ENCODE measurements at regions not wholly inside any gene's neighbourhood (a gene's known extent, or its start where the extent isn't known, plus 50 kb on each side); places are given as distances from the start of the nearest gene placed in this dataset.

- TF ChIP-seq, protein P1, sequence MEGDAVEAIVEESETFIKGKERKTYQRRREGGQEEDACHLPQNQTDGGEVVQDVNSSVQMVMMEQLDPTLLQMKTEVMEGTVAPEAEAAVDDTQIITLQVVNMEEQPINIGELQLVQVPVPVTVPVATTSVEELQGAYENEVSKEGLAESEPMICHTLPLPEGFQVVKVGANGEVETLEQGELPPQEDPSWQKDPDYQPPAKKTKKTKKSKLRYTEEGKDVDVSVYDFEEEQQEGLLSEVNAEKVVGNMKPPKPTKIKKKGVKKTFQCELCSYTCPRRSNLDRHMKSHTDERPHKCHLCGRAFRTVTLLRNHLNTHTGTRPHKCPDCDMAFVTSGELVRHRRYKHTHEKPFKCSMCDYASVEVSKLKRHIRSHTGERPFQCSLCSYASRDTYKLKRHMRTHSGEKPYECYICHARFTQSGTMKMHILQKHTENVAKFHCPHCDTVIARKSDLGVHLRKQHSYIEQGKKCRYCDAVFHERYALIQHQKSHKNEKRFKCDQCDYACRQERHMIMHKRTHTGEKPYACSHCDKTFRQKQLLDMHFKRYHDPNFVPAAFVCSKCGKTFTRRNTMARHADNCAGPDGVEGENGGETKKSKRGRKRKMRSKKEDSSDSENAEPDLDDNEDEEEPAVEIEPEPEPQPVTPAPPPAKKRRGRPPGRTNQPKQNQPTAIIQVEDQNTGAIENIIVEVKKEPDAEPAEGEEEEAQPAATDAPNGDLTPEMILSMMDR (IDR thresholded peaks at IDR 0.05), result no peak
- TF ChIP-seq ZFX (IDR thresholded peaks at IDR 0.05; ENCODE audit: borderline replicate concordance), result no peak
These were observed 182.8 kb upstream of the NTF3 start for GRCh38 chr12:5248999-5249526.
